Epithelial cell of esophagus (primary cell): ENCODE measurements at regions not wholly inside any gene's neighbourhood (a gene's known extent, or its start where the extent isn't known, plus 50 kb on each side); places are given as distances from the start of the nearest gene placed in this dataset.
"Not testable (repeated sequence)": the region's sequence is repeated elsewhere in the genome, so short reads cannot be mapped to it uniquely, and the experiment has no call there.

Experiments
- DNase-seq: peaks from one replicate; pipeline ENCODE4 v3.0.0; 2010; ENCODE audit warnings: low read depth
- H3K4me3 ChIP-seq: 2 replicates; pipeline ENCODE4 v1.5.1; 2011; ENCODE audit warnings: mild to moderate bottlenecking, low read length, control low read depth
- CTCF ChIP-seq: IDR thresholded peaks from 2 replicates; pipeline ENCODE4 v1.5.1; 2011; ENCODE audit warnings: low read depth, mild to moderate bottlenecking, low read length, control low read depth, inconsistent platforms; ENCODE audit not compliant: insufficient read depth; ENCODE audit errors: missing control alignments

- not testable (repeated sequence) for DNase-seq, H3K4me3 ChIP-seq
Measured at GRCh38 chr5:93682471-93683404, 58.7 kb downstream of the POU5F2 start.

- TF ChIP-seq CTCF: peak; percentile 17
- H3K4me3 ChIP-seq: no peak overlapping the region
- DNase-seq: no peak
Measured at GRCh38 chr5:93681432-93681831, 60.0 kb downstream of the POU5F2 start.

GRCh38 chr5:93677359-93677891 lies 64.0 kb downstream of the POU5F2 start:
- H3K4me3 ChIP-seq: no peak overlapping the region
- peak; percentile 41 for DNase-seq
- TF ChIP-seq CTCF: no peak

- no peak for TF ChIP-seq CTCF
- no peak overlapping the region for H3K4me3 ChIP-seq
- no peak for DNase-seq
Measured at GRCh38 chr5:93676704-93677103, 64.7 kb downstream of the POU5F2 start.

GRCh38 chr5:93675460-93676450 lies 65.6 kb downstream of the POU5F2 start:
- no peak for TF ChIP-seq CTCF
- H3K4me3 ChIP-seq: no peak overlapping the region
- no peak for DNase-seq

- no peak for TF ChIP-seq CTCF
- no peak overlapping the region for H3K4me3 ChIP-seq
- DNase-seq: no peak
Measured at GRCh38 chr5:93674866-93675459, 66.4 kb downstream of the POU5F2 start.
